HepG2 (cell line): ENCODE measurements at regions not wholly inside any gene's neighbourhood (a gene's known extent, or its start where the extent isn't known, plus 50 kb on each side); places are given as distances from the start of the nearest gene placed in this dataset.

ENCODE experiments used
- ATAC-seq: fragments of 200-7000 bp; cut with Tn5 transposase; 3 replicates; pipeline ENCODE4 v1.9.1; 2020; ENCODE audit warnings: mild to moderate bottlenecking, moderate library complexity
- BruUV-seq: library from RNA; stranded (reverse); fragments of 400-500 nt; replicated peaks from 2 replicates; lab custom pipeline; 2021; lab: Mats Ljungman, UMichigan
- CTCF ChIA-PET: fragments of 300-600 bp; formaldehyde crosslinking; extraction: SDS; loops from one replicate; lab custom pipeline; 2021; ENCODE audit warnings: low total read pairs, inconsistent platforms, low intra/inter-chr PET ratio; lab: Yijun Ruan, JAX
- POLR2A ChIA-PET: fragments of 350-600 bp; sonication (Branson Sonifier 250); formaldehyde crosslinking; loops from one replicate; lab custom pipeline; 2020; ENCODE audit warnings: antibody characterized with exemption, inconsistent platforms; lab: Yijun Ruan, JAX
- DNase-seq: peaks from one replicate; pipeline ENCODE4 v3.0.0-alpha.2; 2015; ENCODE audit warnings: low spot score
- FAIRE-seq: peaks from 3 replicates; lab custom pipeline; 2011; peaks lifted over from hg19 to GRCh38; lab: Jason Lieb, UNC
- H2AFZ ChIP-seq: one replicate; pipeline ENCODE4 v1.6.1; 2011; ENCODE audit warnings: low read length, inconsistent platforms
- H3K27ac ChIP-seq: fragments of 300-600 bp; 3 replicates; pipeline ENCODE4 v1.8.0; 2011; ENCODE audit warnings: mixed run types, mild to moderate bottlenecking, mixed read lengths, low read length, inconsistent platforms; ENCODE audit not compliant: insufficient read depth; ENCODE audit errors: extremely low read length
- H3K27me3 ChIP-seq, 2 experiments: fragments of 200-600 bp in 1 of 2; 2 replicates in 1 of 2; 3 replicates in 1 of 2; pipeline versions ENCODE4 v1.6.0 to v1.8.0; 2011; ENCODE audit warnings: low read length in 2 of 2, mild to moderate bottlenecking in 2 of 2, moderate library complexity in 2 of 2, inconsistent platforms in 1 of 2; ENCODE audit not compliant: insufficient read depth in 2 of 2, control insufficient read depth in 1 of 2
- H3K36me3 ChIP-seq, 2 experiments: fragments of 200-600 bp in 1 of 2; replicated peaks in 1 of 2; 2 replicates in 1 of 2; 3 replicates in 1 of 2; pipeline versions ENCODE4 v1.5.1 to v1.8.0; 2011; ENCODE audit warnings: low read length in 2 of 2, inconsistent platforms in 1 of 2; ENCODE audit not compliant: insufficient read depth in 2 of 2, control insufficient read depth in 1 of 2
- H3K4me1 ChIP-seq: 2 replicates; pipeline ENCODE4 v1.5.1; 2012; ENCODE audit warnings: low read length, inconsistent platforms; ENCODE audit not compliant: insufficient read depth
- H3K4me2 ChIP-seq: 2 replicates; pipeline ENCODE4 v1.6.0; 2011; ENCODE audit warnings: low read depth, low read length, inconsistent platforms
- H3K4me3 ChIP-seq, 3 experiments: fragments of 200-600 bp in 1 of 3; sonication (generic), shearing (Covaris generic) in 1 of 3; replicated peaks in 1 of 3; 2 replicates each; pipeline ENCODE4 v1.5.1; 2011 to 2016; ENCODE audit warnings: low read length in 3 of 3, inconsistent platforms in 2 of 3, low read depth in 2 of 3, mild to moderate bottlenecking in 2 of 3, control low read depth in 1 of 3, mixed read lengths in 1 of 3; ENCODE audit not compliant: insufficient read depth in 1 of 3
- H3K79me2 ChIP-seq: one replicate; pipeline ENCODE4 v1.6.1; 2011; ENCODE audit warnings: low read length, inconsistent platforms; ENCODE audit not compliant: insufficient read depth
- H3K9ac ChIP-seq: 2 replicates; pipeline ENCODE4 v1.6.0; 2011; ENCODE audit warnings: mild to moderate bottlenecking, low read depth, low read length, inconsistent platforms; ENCODE audit not compliant: insufficient read depth
- H3K9me3 ChIP-seq: 2 replicates; pipeline ENCODE4 v1.5.1; 2012; ENCODE audit warnings: mild to moderate bottlenecking, low read length
- H4K20me1 ChIP-seq: 2 replicates; pipeline ENCODE4 v1.6.0; 2011; ENCODE audit warnings: inconsistent platforms, mild to moderate bottlenecking, low read length, moderate library complexity; ENCODE audit not compliant: insufficient read depth
- ATRX ChIP-seq: sonication (generic); formaldehyde crosslinking; IDR thresholded peaks from 2 replicates; pipeline ENCODE4 v1.4.0; 2020; ENCODE audit warnings: missing genetic modification reagents, borderline replicate concordance
- CC2D1A ChIP-seq: sonication (generic); formaldehyde crosslinking; IDR thresholded peaks from 2 replicates; pipeline ENCODE4 v1.8.1; 2023; ENCODE audit warnings: mild to moderate bottlenecking, missing genetic modification reagents
- HNRNPK ChIP-seq: fragments of 200-400 bp; formaldehyde crosslinking; IDR thresholded peaks from 2 replicates; pipeline ENCODE4 v1.6.1; 2018; ENCODE audit warnings: low read length, low read depth, moderate library complexity, mild to moderate bottlenecking; ENCODE audit not compliant: poor library complexity, severe bottlenecking
- NFE2 ChIP-seq: sonication (generic); formaldehyde crosslinking; IDR thresholded peaks from 2 replicates; pipeline ENCODE4 v1.4.0; 2020; ENCODE audit warnings: missing genetic modification reagents
- PLRG1 ChIP-seq: fragments of 450-650 bp; conservative IDR thresholded peaks from 2 replicates; pipeline ENCODE4 v1.6.1; 2016
- TAF15 ChIP-seq: fragments of 200-400 bp; formaldehyde crosslinking; IDR thresholded peaks from one replicate; pipeline ENCODE4 v1.6.1; 2018; ENCODE audit warnings: mild to moderate bottlenecking, low read depth, low read length; ENCODE audit not compliant: poor library complexity, severe bottlenecking
- TFAP4 ChIP-seq: sonication (generic); IDR thresholded peaks from 2 replicates; pipeline ENCODE4 v1.6.1; 2016; ENCODE audit warnings: low read depth, borderline replicate concordance
- ZBTB8A ChIP-seq: sonication (generic); formaldehyde crosslinking; IDR thresholded peaks from 2 replicates; pipeline ENCODE4 v1.4.0; 2020; ENCODE audit warnings: mild to moderate bottlenecking, low read depth, missing genetic modification reagents, borderline replicate concordance
- ZNF143 ChIP-seq: sonication (generic); formaldehyde crosslinking; IDR thresholded peaks from 2 replicates; pipeline ENCODE4 v1.4.0; 2020; ENCODE audit warnings: missing genetic modification reagents
- ZNF326 ChIP-seq: sonication (generic); formaldehyde crosslinking; IDR thresholded peaks from 2 replicates; pipeline ENCODE4 v1.4.0; 2020; ENCODE audit warnings: missing genetic modification reagents, borderline replicate concordance
- ZNF329 ChIP-seq: sonication (generic); formaldehyde crosslinking; IDR thresholded peaks from 2 replicates; pipeline ENCODE4 v1.9.0; 2021; ENCODE audit warnings: low read depth, mild to moderate bottlenecking, missing genetic modification reagents
- ZNF446 ChIP-seq: sonication (generic); formaldehyde crosslinking; IDR thresholded peaks from 2 replicates; pipeline ENCODE4 v1.5.0; 2020; ENCODE audit warnings: mild to moderate bottlenecking, missing genetic modification reagents
- ZNF576 ChIP-seq: sonication (generic); formaldehyde crosslinking; IDR thresholded peaks from 2 replicates; pipeline ENCODE4 v1.4.0; 2020; ENCODE audit warnings: mild to moderate bottlenecking, missing genetic modification reagents
- ZNF788 ChIP-seq: sonication (generic); formaldehyde crosslinking; IDR thresholded peaks from 2 replicates; pipeline ENCODE4 v1.5.0; 2020; ENCODE audit warnings: mild to moderate bottlenecking, missing genetic modification reagents, borderline replicate concordance
- ZNF879 ChIP-seq: sonication (generic); formaldehyde crosslinking; IDR thresholded peaks from 2 replicates; pipeline ENCODE4 v1.8.1; 2023; ENCODE audit warnings: missing genetic modification reagents
- WGBS: methylation state at CpG from one replicate; pipeline ENCODE4 v1.1.6; 2017; ENCODE audit warnings: low lambda C conversion rate; 5-methylcytosine and 5-hydroxymethylcytosine counted together
- in situ Hi-C: cut with HindIII; loops from 2 replicates; pipeline ENCODE4 v1.10.0; 2017; ENCODE audit warnings: low pct_unique_long_range_greater_than_20kb; ENCODE audit not compliant: extremely low pct_ligation_motif_present
- intact Hi-C: fragments of 100-400 bp; cut with micrococcal nuclease; formaldehyde crosslinking; loops from one replicate; pipeline ENCODE4 v1.10.0; 2022; ENCODE audit not compliant: unreplicated experiment
- TF ChIP-seq, protein P1 (sequence below): sonication (generic); formaldehyde crosslinking; IDR thresholded peaks from 2 replicates; pipeline ENCODE4 v1.9.0; 2022; ENCODE audit warnings: missing genetic modification reagents, mild to moderate bottlenecking, borderline replicate concordance
- TF ChIP-seq, protein P2 (sequence below): sonication (generic); formaldehyde crosslinking; conservative IDR thresholded peaks from 2 replicates; pipeline ENCODE4 v1.4.0; 2020; ENCODE audit warnings: missing genetic modification reagents

- FAIRE-seq, result no peak
- 34% methylated on average over 6 of the region's 6 CpGs for WGBS
Measured at GRCh38 chr3:109819734-109820133, 482.4 kb upstream of the DPPA4 start.

More at GRCh38 chr3:109819734-109820133, 482.4 kb upstream of the DPPA4 start:
- DNase-seq (no peak), ATAC-seq (no peak)
- intact Hi-C loops (no loop called here), in situ Hi-C loops (no loop called here)
- Histone ChIP-seq H3K9me3 (no peaks in the 10 kb centered on the region), H3K4me2 (no peak overlapping the region), H3K4me3 (no peak overlapping the region), H4K20me1 (no peaks in the 10 kb centered on the region), H3K4me1 (no peaks in the 10 kb centered on the region), H3K36me3 (no peaks in the 10 kb centered on the region), H3K79me2 (no peaks in the 10 kb centered on the region), H3K27ac (no peak overlapping the region), H2AFZ (no peak overlapping the region)
- CTCF ChIA-PET, result no interaction called here
- no TSS peak for BruUV-seq
- POLR2A ChIA-PET, result no interaction called here
- TF ChIP-seq ATRX (CRISPR knock-in tag) (no peak), ZNF788 (no peak), ZNF326 (CRISPR knock-in tag) (no peak), ZNF446 (CRISPR knock-in tag) (no peak), HNRNPK (no peak), ZNF576 (CRISPR knock-in tag) (no peak), ZNF879 (CRISPR knock-in tag) (no peak), TAF15 (no peak), CC2D1A (CRISPR knock-in tag) (no peak), ZNF329 (no peak), ZNF143 (CRISPR knock-in tag) (no peak), ZBTB8A (no peak), PLRG1 (no peak), NFE2 (CRISPR knock-in tag) (no peak), TFAP4 (no peak)
- TF ChIP-seq, protein P1, sequence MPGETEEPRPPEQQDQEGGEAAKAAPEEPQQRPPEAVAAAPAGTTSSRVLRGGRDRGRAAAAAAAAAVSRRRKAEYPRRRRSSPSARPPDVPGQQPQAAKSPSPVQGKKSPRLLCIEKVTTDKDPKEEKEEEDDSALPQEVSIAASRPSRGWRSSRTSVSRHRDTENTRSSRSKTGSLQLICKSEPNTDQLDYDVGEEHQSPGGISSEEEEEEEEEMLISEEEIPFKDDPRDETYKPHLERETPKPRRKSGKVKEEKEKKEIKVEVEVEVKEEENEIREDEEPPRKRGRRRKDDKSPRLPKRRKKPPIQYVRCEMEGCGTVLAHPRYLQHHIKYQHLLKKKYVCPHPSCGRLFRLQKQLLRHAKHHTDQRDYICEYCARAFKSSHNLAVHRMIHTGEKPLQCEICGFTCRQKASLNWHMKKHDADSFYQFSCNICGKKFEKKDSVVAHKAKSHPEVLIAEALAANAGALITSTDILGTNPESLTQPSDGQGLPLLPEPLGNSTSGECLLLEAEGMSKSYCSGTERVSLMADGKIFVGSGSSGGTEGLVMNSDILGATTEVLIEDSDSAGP, result no peak
- TF ChIP-seq, protein P2, sequence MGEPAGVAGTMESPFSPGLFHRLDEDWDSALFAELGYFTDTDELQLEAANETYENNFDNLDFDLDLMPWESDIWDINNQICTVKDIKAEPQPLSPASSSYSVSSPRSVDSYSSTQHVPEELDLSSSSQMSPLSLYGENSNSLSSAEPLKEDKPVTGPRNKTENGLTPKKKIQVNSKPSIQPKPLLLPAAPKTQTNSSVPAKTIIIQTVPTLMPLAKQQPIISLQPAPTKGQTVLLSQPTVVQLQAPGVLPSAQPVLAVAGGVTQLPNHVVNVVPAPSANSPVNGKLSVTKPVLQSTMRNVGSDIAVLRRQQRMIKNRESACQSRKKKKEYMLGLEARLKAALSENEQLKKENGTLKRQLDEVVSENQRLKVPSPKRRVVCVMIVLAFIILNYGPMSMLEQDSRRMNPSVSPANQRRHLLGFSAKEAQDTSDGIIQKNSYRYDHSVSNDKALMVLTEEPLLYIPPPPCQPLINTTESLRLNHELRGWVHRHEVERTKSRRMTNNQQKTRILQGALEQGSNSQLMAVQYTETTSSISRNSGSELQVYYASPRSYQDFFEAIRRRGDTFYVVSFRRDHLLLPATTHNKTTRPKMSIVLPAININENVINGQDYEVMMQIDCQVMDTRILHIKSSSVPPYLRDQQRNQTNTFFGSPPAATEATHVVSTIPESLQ, result no peak
- TF ChIP-seq, all 625 proteins: peak for 0
- Histone ChIP-seq H3K27me3 (no peaks in the 10 kb centered on the region), H3K9ac (no peak overlapping the region)
